PC-3 (cell line): ENCODE measurements at regions not wholly inside any gene's neighbourhood (a gene's known extent, or its start where the extent isn't known, plus 50 kb on each side); places are given as distances from the start of the nearest gene placed in this dataset.

Source experiments
- ATAC-seq: fragments of 200-7000 bp; cut with Tn5 transposase; 2 replicates; pipeline ENCODE4 v1.9.1; 2020; ENCODE audit warnings: mild to moderate bottlenecking, moderate library complexity
- BruUV-seq: library from RNA; stranded (reverse); fragments of 400-500 nt; replicated peaks from 2 replicates; lab custom pipeline; 2021; lab: Mats Ljungman, UMichigan
- CTCF ChIA-PET: fragments of 300-600 bp; sonication (Branson Sonifier 250); formaldehyde crosslinking; loops from one replicate; lab custom pipeline; 2022; ENCODE audit warnings: antibody characterized with exemption; lab: Charles Lee
- POLR2A ChIA-PET: fragments of 300-600 bp; sonication (Branson Sonifier 250); formaldehyde crosslinking; loops from one replicate; lab custom pipeline; 2022; ENCODE audit warnings: antibody characterized with exemption; ENCODE audit not compliant: unreplicated experiment; lab: Charles Lee
- DNase-seq: peaks from one replicate; pipeline ENCODE4 v3.0.0-alpha.2; 2015
- H2AFZ ChIP-seq: fragments of 300-600 bp; sonication (generic); 2 replicates; pipeline ENCODE4 v1.6.0; 2016; ENCODE audit warnings: antibody characterized with exemption, low read length
- H3F3A ChIP-seq: fragments of 300-600 bp; sonication (generic); one replicate; pipeline ENCODE4 v1.6.0; 2017; ENCODE audit warnings: antibody characterized with exemption, low read length, control low read depth, mild to moderate bottlenecking; ENCODE audit not compliant: unreplicated experiment
- H3K27ac ChIP-seq: fragments of 300-600 bp; sonication (generic); 2 replicates; pipeline ENCODE4 v1.5.1; 2016; ENCODE audit warnings: mild to moderate bottlenecking, low read length
- H3K27me3 ChIP-seq: fragments of 300-600 bp; sonication (generic); 2 replicates; pipeline ENCODE4 v1.6.1; 2016; ENCODE audit warnings: low read length, mixed read lengths
- H3K36me3 ChIP-seq: fragments of 300-600 bp; sonication (generic); 2 replicates; pipeline ENCODE4 v1.6.1; 2016; ENCODE audit warnings: low read depth, mixed run types, low read length, mixed read lengths
- H3K4me1 ChIP-seq: fragments of 300-600 bp; sonication (generic); 2 replicates; pipeline ENCODE4 v1.5.1; 2016; ENCODE audit warnings: low read length; ENCODE audit not compliant: insufficient read depth
- H3K4me2 ChIP-seq: fragments of 300-600 bp; sonication (generic); 2 replicates; pipeline ENCODE4 v1.6.0; 2016; ENCODE audit warnings: low read length
- H3K4me3 ChIP-seq: fragments of 300-600 bp; sonication (generic); 2 replicates; pipeline ENCODE4 v1.5.1; 2016; ENCODE audit warnings: mild to moderate bottlenecking, low read length, mixed read lengths
- H3K79me2 ChIP-seq: fragments of 300-600 bp; sonication (generic); 2 replicates; pipeline ENCODE4 v1.6.1; 2017; ENCODE audit warnings: low read length, mixed read lengths
- H3K9ac ChIP-seq: fragments of 300-600 bp; sonication (generic); 2 replicates; pipeline ENCODE4 v1.6.0; 2016; ENCODE audit warnings: mild to moderate bottlenecking, low read length
- H3K9me2 ChIP-seq: fragments of 300-600 bp; sonication (generic); replicated peaks from 2 replicates; pipeline ENCODE4 v1.6.1; 2016; ENCODE audit warnings: mixed run types, low read length, mixed read lengths
- H3K9me3 ChIP-seq: fragments of 300-600 bp; sonication (generic); 2 replicates; pipeline ENCODE4 v1.6.1; 2016; ENCODE audit warnings: low read length, mixed read lengths
- H4K20me1 ChIP-seq: fragments of 300-600 bp; sonication (generic); 2 replicates; pipeline ENCODE4 v1.6.1; 2016; ENCODE audit warnings: low read length, mixed read lengths
- EZH2 ChIP-seq: fragments of 300-600 bp; sonication (generic); IDR thresholded peaks from one replicate; pipeline ENCODE4 v1.6.1; 2017; ENCODE audit warnings: antibody characterized with exemption, mild to moderate bottlenecking, low read length; ENCODE audit not compliant: unreplicated experiment
- EZH2phosphoT487 ChIP-seq: fragments of 300-600 bp; sonication (generic); IDR thresholded peaks from 2 replicates; pipeline ENCODE4 v1.6.1; 2018; ENCODE audit warnings: mild to moderate bottlenecking, antibody characterized with exemption, low read length, borderline replicate concordance
- intact Hi-C: fragments of 100-400 bp; cut with micrococcal nuclease; formaldehyde crosslinking; loops from 2 replicates; pipeline ENCODE4 v1.9.0; 2023
- TF ChIP-seq, protein P1 (sequence below): fragments of 300-600 bp; sonication (generic); conservative IDR thresholded peaks from 2 replicates; pipeline ENCODE4 v1.5.1; 2017; ENCODE audit warnings: antibody characterized with exemption, low read depth, mild to moderate bottlenecking, low read length

DNA sequence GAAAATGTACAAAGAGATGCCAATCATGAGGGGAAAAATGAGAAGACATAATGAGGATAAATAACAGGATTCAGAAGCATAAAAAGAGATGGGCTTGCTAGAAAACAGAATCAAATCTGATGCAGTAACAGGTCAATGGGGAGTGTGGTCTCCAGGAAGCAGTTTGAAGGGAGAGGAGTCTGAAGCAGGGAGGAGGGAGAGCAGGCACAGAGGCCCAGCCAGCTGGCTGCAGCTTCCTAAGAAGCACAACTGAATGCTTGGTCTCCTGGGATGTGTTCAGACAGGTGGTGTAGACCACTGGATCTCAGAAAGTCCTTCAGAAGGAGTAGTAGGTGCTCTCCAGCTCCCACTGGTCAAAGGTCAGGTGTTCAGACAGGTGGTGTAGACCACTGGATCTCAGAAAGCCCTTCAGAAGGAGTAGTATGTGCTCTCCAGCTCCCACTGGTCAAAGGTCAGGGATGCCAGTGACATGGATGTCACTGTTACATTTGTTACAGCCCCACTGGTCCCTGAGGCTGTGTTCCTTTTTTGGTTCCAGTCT, 68.3 kb upstream of the UBAC2 start:
- no peaks in the 10 kb centered on the region for H3K79me2 ChIP-seq
- no peaks in the 10 kb centered on the region for H4K20me1 ChIP-seq
- H3K9ac ChIP-seq, result no peak overlapping the region
- no peaks in the 10 kb centered on the region for H3F3A ChIP-seq
- TF ChIP-seq, protein P1, sequence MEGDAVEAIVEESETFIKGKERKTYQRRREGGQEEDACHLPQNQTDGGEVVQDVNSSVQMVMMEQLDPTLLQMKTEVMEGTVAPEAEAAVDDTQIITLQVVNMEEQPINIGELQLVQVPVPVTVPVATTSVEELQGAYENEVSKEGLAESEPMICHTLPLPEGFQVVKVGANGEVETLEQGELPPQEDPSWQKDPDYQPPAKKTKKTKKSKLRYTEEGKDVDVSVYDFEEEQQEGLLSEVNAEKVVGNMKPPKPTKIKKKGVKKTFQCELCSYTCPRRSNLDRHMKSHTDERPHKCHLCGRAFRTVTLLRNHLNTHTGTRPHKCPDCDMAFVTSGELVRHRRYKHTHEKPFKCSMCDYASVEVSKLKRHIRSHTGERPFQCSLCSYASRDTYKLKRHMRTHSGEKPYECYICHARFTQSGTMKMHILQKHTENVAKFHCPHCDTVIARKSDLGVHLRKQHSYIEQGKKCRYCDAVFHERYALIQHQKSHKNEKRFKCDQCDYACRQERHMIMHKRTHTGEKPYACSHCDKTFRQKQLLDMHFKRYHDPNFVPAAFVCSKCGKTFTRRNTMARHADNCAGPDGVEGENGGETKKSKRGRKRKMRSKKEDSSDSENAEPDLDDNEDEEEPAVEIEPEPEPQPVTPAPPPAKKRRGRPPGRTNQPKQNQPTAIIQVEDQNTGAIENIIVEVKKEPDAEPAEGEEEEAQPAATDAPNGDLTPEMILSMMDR, result no peak
- ChIA-PET POLR2A (interaction anchor here (0.6 kb wide), 1 partner anchor 623 kb away, joined by 3 read pairs; no protein-coding TSS in a partner anchor), CTCF (no interaction called here)
- H3K27me3 ChIP-seq, result no peaks in the 10 kb centered on the region
- ATAC-seq (no peak), DNase-seq (no peak)
- no peak overlapping the region for H3K4me3 ChIP-seq
- no peak overlapping the region for H2AFZ ChIP-seq
- H3K36me3 ChIP-seq, result no peaks in the 10 kb centered on the region
- H3K4me2 ChIP-seq, result no peak overlapping the region
- no peaks in the 10 kb centered on the region for H3K4me1 ChIP-seq
- no peaks in the 10 kb centered on the region for H3K9me3 ChIP-seq
- no peaks in the 10 kb centered on the region for H3K9me2 ChIP-seq
- no peak overlapping the region for H3K27ac ChIP-seq
- no TSS peak for BruUV-seq
- intact Hi-C loops, result no loop called here

DNA sequence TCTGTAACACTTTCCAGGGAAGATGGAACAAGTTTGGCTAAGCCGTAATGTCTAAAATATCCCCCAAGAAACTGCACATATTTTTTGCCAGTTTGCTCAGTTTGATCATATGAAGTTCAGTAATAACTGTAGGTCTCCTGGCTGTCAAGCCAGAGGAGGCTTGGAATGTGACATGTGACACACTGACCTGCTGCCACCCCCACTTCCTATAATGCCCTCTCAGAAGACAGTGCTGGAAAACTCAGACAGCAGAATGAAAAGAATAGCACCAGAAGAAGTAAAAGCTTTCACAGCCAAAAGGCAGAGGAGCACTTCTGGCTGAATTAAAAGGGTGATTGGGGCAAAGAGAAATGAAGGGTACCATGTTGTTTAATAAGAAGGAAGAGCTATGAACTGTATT, 67.4 kb upstream of the UBAC2 start:
- TF ChIP-seq EZH2 (no peak), EZH2phosphoT487 (no peak)
- TF ChIP-seq, protein P1, result no peak
- no peaks in the 10 kb centered on the region for H3F3A ChIP-seq
- H3K27me3 ChIP-seq, result no peaks in the 10 kb centered on the region
- intact Hi-C loops, result no loop called here
- H3K9ac ChIP-seq, result no peak overlapping the region
- H2AFZ ChIP-seq, result no peak overlapping the region
- BruUV-seq, result no TSS peak
- POLR2A ChIA-PET, result no interaction called here
- H3K4me1 ChIP-seq, result no peaks in the 10 kb centered on the region
- H4K20me1 ChIP-seq, result no peaks in the 10 kb centered on the region
- no peaks in the 10 kb centered on the region for H3K9me3 ChIP-seq
- no peak overlapping the region for H3K4me2 ChIP-seq
- H3K4me3 ChIP-seq, result no peak overlapping the region
- no peak overlapping the region for H3K27ac ChIP-seq
- H3K36me3 ChIP-seq, result no peaks in the 10 kb centered on the region
- no peaks in the 10 kb centered on the region for H3K9me2 ChIP-seq
- no peak for ATAC-seq
- CTCF ChIA-PET, result no interaction called here
- no peak for DNase-seq
- H3K79me2 ChIP-seq, result no peaks in the 10 kb centered on the region

DNA sequence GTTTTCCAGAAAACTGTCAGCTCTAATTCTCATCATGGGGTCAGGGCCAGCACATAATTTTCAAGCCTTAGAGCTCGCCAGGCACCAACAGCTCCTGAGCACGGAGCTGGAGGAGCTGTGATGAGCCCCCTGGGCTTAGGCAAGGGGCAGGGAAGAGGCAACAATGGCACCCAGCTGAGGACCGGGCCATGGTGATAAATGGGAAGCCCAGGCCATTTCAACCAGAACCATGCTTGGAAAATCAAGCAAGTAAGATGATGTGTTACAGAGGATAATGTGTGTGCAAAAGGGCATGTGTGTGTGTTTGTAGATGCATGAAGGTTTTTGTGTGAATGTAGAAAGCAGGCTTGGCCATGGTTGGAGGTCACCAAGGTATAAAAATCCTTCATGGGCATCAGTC, 66.8 kb upstream of the UBAC2 start:
- Histone ChIP-seq H3K4me2 (no peak overlapping the region), H3K27me3 (no peaks in the 10 kb centered on the region), H3K79me2 (no peaks in the 10 kb centered on the region), H3K9me3 (no peaks in the 10 kb centered on the region), H3K4me1 (no peaks in the 10 kb centered on the region), H3K36me3 (no peaks in the 10 kb centered on the region), H3K27ac (no peak overlapping the region), H3K4me3 (no peak overlapping the region), H3F3A (no peaks in the 10 kb centered on the region), H3K9me2 (no peaks in the 10 kb centered on the region), H2AFZ (no peak overlapping the region), H3K9ac (no peak overlapping the region), H4K20me1 (no peaks in the 10 kb centered on the region)
- BruUV-seq, result no TSS peak
- CTCF ChIA-PET, result no interaction called here
- ATAC-seq (no peak), DNase-seq (no peak)
- intact Hi-C loops, result no loop called here
- TF ChIP-seq, protein P1, result no peak
- TF ChIP-seq EZH2phosphoT487 (no peak), EZH2 (no peak)
- POLR2A ChIA-PET, result no interaction called here
